ENCODE measurements at regions not wholly inside any gene's neighbourhood (a gene's known extent, or its start where the extent isn't known, plus 50 kb on each side); places are given as distances from the start of the nearest gene placed in this dataset.
"Not testable (repeated sequence)": the region's sequence is repeated elsewhere in the genome, so short reads cannot be mapped to it uniquely, and the experiment has no call there.

DNA sequence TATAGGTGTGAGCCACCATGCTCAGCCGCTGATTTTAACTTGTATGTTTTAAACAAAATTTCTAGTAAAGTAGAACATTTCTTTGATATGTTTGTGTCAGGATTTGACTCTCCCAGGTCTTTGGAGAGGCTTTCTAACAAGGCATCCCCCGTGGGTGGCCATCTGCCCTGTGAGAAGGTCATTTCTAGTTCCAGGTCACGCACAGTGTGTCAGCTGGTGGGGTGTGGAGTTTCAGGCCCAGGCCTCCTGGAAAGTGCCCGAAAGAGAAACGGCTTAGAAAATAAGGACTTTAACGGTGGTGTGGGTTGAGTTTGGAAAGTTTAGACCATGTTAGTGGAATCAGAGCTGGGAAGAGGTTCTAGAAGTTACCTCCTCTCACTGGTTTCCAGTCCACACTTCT is 61.0 kb downstream of the SPDYE17 start:
- FAIRE-seq = not testable (repeated sequence)

DNA sequence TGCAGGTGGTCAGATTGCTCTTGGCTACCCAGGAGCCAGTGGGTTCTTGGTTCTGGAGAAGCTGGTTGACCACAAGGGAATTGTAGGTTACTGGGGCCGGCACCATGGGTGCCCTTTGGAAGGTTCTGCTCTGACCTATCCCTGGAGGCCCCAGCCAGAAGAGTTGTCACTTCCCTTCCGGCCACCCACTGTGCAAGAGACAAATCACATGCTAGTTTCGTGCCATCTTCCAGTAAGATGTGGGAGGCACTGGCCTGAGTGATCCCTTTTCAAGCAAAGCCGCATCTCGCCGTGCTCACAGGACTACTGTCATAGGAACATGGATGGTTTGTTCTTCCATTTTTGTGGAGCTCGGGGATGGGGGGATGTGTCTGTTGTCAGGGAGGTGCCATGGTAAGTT is 62.3 kb downstream of the SPDYE17 start:
- FAIRE-seq = not testable (repeated sequence)

- not testable (repeated sequence) for FAIRE-seq
Measured at GRCh38 chr7:76965731-76966548, 66.2 kb downstream of the SPDYE17 start.

GRCh38 chr7:76964050-76964449 is 68.1 kb downstream of the SPDYE17 start:
- FAIRE-seq = not testable (repeated sequence)

- FAIRE-seq = not testable (repeated sequence)
Measured at GRCh38 chr7:76963061-76963460, 69.1 kb downstream of the SPDYE17 start.

DNA sequence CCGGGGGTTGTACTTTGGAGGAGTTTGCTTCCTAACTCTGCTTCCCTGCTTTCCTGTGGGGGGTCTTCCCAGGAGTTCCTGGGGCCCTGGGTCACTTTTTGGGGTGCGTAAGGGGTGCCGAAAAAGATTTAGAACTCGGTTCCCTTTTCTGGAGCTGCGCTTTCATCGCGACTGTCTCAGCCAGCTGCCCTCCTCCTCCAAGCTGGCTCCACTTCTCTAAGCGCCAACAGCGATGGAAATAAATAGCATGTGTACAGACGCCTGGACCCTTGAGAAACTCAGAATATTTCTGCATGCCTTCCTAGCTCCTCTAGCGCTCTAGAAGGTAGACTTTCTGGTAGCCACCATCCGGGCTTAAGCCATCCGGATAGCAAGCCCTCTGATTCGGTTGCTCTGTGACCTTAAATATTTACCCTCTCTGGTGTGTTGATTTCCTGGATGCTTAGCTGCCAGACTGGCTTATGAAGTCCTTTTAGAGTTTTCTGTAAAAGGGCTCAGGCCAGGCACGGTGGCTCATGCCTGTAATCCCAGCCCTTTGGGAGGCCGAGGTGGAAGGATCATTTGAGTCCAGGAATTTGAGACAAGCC is 71.7 kb downstream of the SPDYE17 start:
- FAIRE-seq = not testable (repeated sequence)

- FAIRE-seq = not testable (repeated sequence)
Measured at GRCh38 chr7:76959573-76960399, 72.4 kb downstream of the SPDYE17 start.

DNA sequence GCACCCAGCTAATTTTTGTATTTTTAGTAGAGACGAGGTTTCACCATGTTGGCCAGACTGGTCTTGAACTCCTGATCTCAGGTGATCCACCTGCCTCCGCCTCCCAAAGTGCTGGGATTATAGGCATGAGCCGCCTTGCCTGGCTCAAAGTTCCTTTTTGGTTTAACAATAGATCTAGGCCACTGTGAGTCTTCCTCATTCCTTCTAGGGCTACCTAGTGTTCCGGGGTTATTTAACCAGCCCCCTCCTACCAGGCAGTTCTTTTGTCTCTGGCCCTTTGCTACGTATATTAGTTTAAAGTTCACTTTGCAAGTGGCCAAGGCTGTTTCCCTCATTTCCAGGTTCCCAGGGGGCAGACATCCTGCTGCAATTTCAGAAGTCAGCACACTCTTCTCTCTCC is 75.6 kb downstream of the SPDYE17 start:
- not testable (repeated sequence) for FAIRE-seq

DNA sequence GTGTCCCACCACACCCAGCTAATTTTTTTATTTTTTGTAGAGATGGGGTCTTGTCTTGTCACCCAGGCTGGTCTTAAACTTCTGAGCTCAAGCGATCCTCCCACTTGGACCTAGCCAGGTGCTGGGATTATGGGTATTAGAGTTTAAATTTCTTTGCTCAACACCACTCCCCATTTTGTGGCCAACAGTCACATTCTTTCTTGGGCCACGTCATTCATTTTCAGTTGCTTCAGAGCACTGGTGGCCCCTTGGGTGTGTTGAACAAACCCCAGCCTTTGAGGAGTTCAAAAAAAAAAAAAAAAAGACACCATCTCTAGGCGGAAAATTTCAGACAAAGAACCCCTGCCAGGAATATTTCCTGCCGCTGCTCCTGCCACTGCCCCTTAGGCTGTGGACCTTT is 77.0 kb downstream of the SPDYE17 start:
- FAIRE-seq = not testable (repeated sequence)

DNA sequence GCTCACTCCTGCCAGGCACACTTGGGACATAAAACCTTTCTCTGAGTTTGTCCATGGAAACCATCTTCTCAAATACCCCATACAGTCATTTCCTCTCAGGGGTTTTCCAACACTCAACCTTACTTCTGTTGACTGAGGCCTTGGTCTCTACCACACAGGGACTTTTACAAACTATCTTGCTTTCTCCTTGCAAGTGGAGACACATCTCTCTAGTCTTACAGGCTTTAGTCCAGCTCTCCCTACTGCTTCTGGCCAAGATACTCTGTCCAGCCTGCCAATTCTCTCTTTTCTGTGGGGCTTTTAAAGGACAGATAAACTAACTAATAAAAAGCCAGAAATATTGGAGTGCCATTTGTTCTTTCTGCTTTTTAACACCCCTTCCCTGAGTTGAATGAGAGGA is 87.6 kb downstream of the SPDYE17 start:
- not testable (repeated sequence) for FAIRE-seq

DNA sequence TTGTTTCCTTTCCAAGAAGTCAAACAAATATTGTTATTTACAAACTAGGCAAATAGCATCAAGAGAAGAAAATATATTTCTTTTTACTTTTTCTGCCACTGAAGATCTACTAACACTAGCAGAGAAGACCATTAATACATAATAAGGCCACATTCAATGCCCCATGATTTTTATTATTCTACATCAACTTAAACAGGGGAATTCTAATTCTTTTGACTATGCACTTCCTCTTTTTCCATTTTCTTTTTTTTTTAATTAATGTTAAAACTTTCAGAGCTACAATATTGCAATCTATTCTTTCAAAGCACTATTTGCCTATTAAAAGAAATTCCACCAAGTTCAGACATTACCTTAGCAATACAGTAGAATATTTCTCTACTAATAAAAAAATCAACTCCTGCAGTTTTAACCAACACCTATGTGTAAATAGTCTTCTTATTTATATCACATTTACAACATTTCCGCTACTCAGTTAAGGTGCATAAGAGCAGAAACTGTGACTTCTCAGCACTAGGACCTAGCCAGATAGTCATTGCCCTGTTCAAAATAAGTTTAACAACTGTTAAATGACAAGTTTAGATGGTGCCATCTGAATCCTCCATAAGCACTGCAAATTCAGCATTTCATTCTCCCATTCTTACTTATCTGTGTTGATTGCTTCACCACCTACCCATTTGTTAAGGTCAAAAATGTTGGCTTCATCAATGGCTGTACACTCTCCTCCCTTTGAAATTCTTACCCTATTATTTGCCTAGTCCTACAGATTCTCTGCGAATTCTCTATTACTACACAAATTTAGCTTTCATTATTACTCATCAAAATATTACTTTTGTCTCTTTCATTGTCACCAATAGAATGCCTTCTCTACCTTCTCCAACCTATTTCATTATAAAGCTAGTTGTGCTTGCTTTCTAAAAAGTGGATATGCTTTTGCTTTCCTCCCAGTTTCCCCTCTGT is 90.1 kb downstream of the SPDYE17 start:
- not testable (repeated sequence) for FAIRE-seq

- FAIRE-seq = not testable (repeated sequence)
Measured at GRCh38 chr7:76937781-76938180, 94.4 kb downstream of the SPDYE17 start.

DNA sequence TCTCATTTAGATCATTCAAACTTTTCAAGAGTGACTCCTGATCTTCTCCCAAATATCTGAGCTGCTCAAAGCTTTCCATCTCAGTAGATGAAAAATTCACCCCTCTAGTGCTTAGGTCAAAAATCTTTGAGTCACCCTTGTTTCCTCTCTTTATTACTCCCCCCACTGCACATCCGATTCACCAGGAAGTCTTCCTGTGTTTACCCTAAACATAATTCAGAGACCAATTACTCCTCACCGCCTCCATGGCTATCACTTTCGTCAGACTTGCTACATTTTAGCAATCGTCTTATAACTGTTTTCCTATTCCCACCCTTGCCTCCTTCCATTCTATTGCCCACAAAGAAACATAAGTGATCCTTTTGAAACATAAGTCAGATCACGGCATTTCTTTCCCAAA is 94.8 kb downstream of the SPDYE17 start:
- not testable (repeated sequence) for FAIRE-seq

DNA sequence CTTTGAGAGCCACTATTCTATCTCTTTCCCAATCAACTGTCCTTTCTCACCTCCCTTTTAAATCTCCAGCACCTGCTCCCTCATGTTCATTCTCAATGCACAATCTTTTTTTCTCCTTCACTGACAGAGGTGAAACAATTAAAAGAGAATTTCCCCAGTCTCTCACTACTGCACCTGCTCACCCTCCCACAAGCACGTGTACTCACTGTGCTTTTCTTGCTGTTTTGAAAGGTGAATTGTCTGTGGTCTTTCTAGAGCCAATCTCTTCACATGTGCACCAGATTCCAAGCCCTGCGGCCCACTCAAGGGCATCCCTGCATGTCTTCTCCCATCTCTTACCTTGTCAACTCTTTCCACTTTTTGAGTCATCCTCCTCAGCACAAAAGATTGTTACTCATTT is 95.8 kb downstream of the SPDYE17 start:
- FAIRE-seq = not testable (repeated sequence)

- not testable (repeated sequence) for FAIRE-seq
Measured at GRCh38 chr7:76934711-76935110, 97.5 kb downstream of the SPDYE17 start.

- not testable (repeated sequence) for FAIRE-seq
Measured at GRCh38 chr7:76932957-76933356, 99.2 kb downstream of the SPDYE17 start.

DNA sequence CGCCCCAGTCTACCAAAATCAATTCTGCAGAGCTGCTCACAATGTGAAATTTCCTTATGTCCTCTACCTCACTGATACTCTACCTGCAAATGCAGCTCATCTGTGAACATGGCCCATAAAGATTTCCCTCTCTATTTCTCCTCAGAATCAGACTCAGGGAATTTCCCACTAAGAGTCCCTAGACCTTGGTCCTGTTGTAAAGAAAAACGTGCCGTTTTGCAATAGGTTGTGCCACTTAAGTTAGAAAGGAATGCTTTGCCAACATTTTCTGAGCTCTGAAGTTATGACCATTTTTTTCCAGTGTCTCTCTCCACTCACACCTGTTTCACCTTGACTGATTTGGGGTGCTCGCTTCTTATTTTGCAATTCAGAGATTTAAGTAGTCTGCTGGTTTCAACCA is 100.7 kb downstream of the SPDYE17 start:
- not testable (repeated sequence) for FAIRE-seq

GRCh38 chr7:76930416-76930815 is 101.7 kb downstream of the SPDYE17 start:
- FAIRE-seq = not testable (repeated sequence)

GRCh38 chr7:76928751-76929150 is 103.4 kb downstream of the SPDYE17 start:
- not testable (repeated sequence) for FAIRE-seq

DNA sequence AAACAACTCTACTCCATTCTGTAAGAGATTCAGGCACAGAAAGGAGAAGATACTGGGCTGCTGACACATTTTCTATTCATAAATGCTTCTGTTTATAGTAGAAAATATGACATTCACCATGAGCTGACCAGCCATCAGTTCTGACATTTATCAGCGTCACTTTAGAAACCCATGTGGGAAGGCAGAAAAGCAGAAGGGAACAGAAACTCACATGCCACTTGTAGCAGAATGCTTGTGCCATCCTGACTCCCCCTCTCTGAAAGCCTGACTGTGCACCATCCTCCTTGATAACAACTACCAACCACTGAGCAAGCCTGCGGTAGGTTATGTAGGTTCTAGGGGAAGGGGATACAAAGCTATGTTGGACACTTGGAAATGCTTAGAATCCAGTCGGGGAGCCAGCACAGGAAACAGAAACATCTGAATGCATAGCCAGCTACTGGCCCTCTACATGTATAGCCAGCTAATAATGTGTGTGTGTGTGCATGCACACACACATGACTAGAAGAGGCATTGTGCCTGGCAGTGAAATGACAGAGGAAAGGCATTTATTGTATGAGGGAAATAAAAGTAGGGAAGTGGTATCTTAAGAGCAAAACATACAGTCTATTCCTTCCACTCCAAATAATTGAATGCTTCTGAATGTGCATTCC is 104.3 kb downstream of the SPDYE17 start:
- FAIRE-seq = not testable (repeated sequence)

- FAIRE-seq = not testable (repeated sequence)
Measured at GRCh38 chr7:76926416-76926815, 105.7 kb downstream of the SPDYE17 start.

DNA sequence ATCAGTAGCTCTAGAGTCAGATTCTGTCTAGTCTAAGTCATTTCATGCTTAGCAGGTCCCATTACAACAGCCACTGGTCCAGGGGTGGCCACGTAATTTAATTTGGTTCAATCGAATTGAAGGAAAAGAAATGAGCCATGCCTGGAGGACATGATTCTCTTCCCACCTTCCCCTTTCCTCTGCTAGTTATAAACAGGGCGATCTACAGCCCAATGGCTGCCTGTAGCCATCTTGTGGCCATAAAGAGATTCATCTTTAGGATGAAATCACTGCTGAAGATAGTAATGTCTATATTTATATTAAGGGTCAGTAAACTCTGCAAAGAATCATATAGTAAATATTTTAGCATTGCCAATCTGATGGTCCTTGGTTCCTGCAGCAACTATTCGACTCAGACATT is 107.4 kb downstream of the SPDYE17 start:
- not testable (repeated sequence) for FAIRE-seq

Data from A204.1 (cell line).